IMR-90 (cell line): ENCODE measurements at regions not wholly inside any gene's neighbourhood (a gene's known extent, or its start where the extent isn't known, plus 50 kb on each side); places are given as distances from the start of the nearest gene placed in this dataset.

Experiments
- ATAC-seq: fragments of 200-7000 bp; cut with Tn5 transposase; 2 replicates; pipeline ENCODE4 v1.9.1; 2020; ENCODE audit warnings: low read depth, mild to moderate bottlenecking, moderate library complexity
- BruUV-seq: library from RNA; stranded (reverse); fragments of 400-500 nt; replicated peaks from 2 replicates; lab custom pipeline; 2021; lab: Mats Ljungman, UMichigan
- CTCF ChIA-PET: fragments of 300-600 bp; formaldehyde crosslinking; extraction: SDS; loops from one replicate; lab custom pipeline; 2021; ENCODE audit warnings: antibody characterized with exemption; lab: Yijun Ruan, JAX
- POLR2A ChIA-PET: fragments of 300-600 bp; sonication (Branson Sonifier 250); formaldehyde crosslinking; loops from one replicate; lab custom pipeline; 2022; ENCODE audit warnings: antibody characterized with exemption; ENCODE audit not compliant: unreplicated experiment; lab: Charles Lee
- DNase-seq: peaks from one replicate; pipeline ENCODE4 v3.0.0; 2013
- H2AFZ ChIP-seq: replicated peaks from 2 replicates; pipeline ENCODE3; 2013; ENCODE audit warnings: low read length, mild to moderate bottlenecking; ENCODE audit not compliant: poor library complexity
- H2AK5ac ChIP-seq: 2 replicates; pipeline ENCODE4 v1.6.1; 2013; ENCODE audit warnings: low read depth, low read length, inconsistent platforms
- H2AK9ac ChIP-seq: replicated peaks from 2 replicates; pipeline ENCODE3; 2013; ENCODE audit warnings: mild to moderate bottlenecking, low read depth, low read length, moderate library complexity; ENCODE audit not compliant: poor library complexity
- H2BK120ac ChIP-seq: 2 replicates; pipeline ENCODE4 v1.6.1; 2013; ENCODE audit warnings: low read depth, low read length, inconsistent platforms
- H2BK15ac ChIP-seq: 3 replicates; pipeline ENCODE4 v1.6.1; 2013; ENCODE audit warnings: low read depth, low read length, inconsistent platforms
- H2BK20ac ChIP-seq: 2 replicates; pipeline ENCODE4 v1.6.1; 2013; ENCODE audit warnings: low read depth, mild to moderate bottlenecking, inconsistent platforms, low read length, moderate library complexity
- H2BK5ac ChIP-seq: 2 replicates; pipeline ENCODE4 v1.6.1; 2013; ENCODE audit warnings: mild to moderate bottlenecking, low read depth, low read length, inconsistent platforms; ENCODE audit not compliant: poor library complexity, severe bottlenecking
- H3K14ac ChIP-seq: replicated peaks from 2 replicates; pipeline ENCODE4 v1.6.1; 2013; ENCODE audit warnings: low read depth, low read length, inconsistent platforms
- H3K18ac ChIP-seq: 2 replicates; pipeline ENCODE4 v1.6.1; 2013; ENCODE audit warnings: low read depth, low read length, control low read depth
- H3K23ac ChIP-seq: 2 replicates; pipeline ENCODE4 v1.6.1; 2013; ENCODE audit warnings: low read depth, low read length, inconsistent platforms
- H3K27ac ChIP-seq: 2 replicates; pipeline ENCODE4 v1.5.1; 2013; ENCODE audit warnings: mild to moderate bottlenecking, control low read depth, low read length; ENCODE audit not compliant: insufficient read depth
- H3K27me3 ChIP-seq: 2 replicates; pipeline ENCODE4 v1.6.1; 2013; ENCODE audit warnings: low read length; ENCODE audit not compliant: control insufficient read depth, insufficient read depth
- H3K36me3 ChIP-seq: 2 replicates; pipeline ENCODE4 v1.6.1; 2013; ENCODE audit warnings: low read length, mixed read lengths; ENCODE audit not compliant: control insufficient read depth, insufficient read depth
- H3K4ac ChIP-seq: 2 replicates; pipeline ENCODE4 v1.6.1; 2013; ENCODE audit warnings: low read depth, low read length, inconsistent platforms
- H3K4me1 ChIP-seq: 2 replicates; pipeline ENCODE4 v1.6.1; 2013; ENCODE audit warnings: low read length, mixed read lengths; ENCODE audit not compliant: control insufficient read depth, insufficient read depth
- H3K4me2 ChIP-seq: 2 replicates; pipeline ENCODE4 v1.6.1; 2013; ENCODE audit warnings: low read depth, mild to moderate bottlenecking, control low read depth, low read length, moderate library complexity
- H3K4me3 ChIP-seq: 2 replicates; pipeline ENCODE4 v1.5.1; 2013; ENCODE audit warnings: low read depth, mild to moderate bottlenecking, control low read depth, low read length, moderate library complexity; ENCODE audit not compliant: insufficient read depth
- H3K56ac ChIP-seq: 2 replicates; pipeline ENCODE4 v1.6.1; 2013; ENCODE audit warnings: low read length, inconsistent platforms; ENCODE audit not compliant: insufficient read depth; ENCODE audit errors: extremely low read depth
- H3K79me1 ChIP-seq, 2 experiments: 2 replicates each; pipeline ENCODE4 v1.6.1; 2013; ENCODE audit warnings: low read length in 2 of 2, inconsistent platforms in 1 of 2, low read depth in 1 of 2
- H3K9ac ChIP-seq: 2 replicates; pipeline ENCODE4 v1.6.1; 2013; ENCODE audit warnings: low read depth, low read length, control low read depth
- H3K9me1 ChIP-seq: 2 replicates; pipeline ENCODE4 v1.6.1; 2013; ENCODE audit warnings: low read length, inconsistent platforms; ENCODE audit not compliant: insufficient read depth
- H3K9me3 ChIP-seq: 2 replicates; pipeline ENCODE4 v1.6.1; 2013; ENCODE audit warnings: low read length; ENCODE audit not compliant: control insufficient read depth, insufficient read depth
- H4K20me1 ChIP-seq: 2 replicates; pipeline ENCODE4 v1.6.1; 2013; ENCODE audit warnings: low read length, inconsistent platforms; ENCODE audit not compliant: insufficient read depth
- H4K5ac ChIP-seq: 2 replicates; pipeline ENCODE4 v1.6.1; 2013; ENCODE audit warnings: mild to moderate bottlenecking, low read depth, low read length, control low read depth
- H4K8ac ChIP-seq, 2 experiments: 2 replicates each; pipeline ENCODE4 v1.6.1; 2013; ENCODE audit warnings: low read depth in 2 of 2, low read length in 2 of 2, control low read depth in 1 of 2, inconsistent platforms in 1 of 2
- H4K91ac ChIP-seq: 2 replicates; pipeline ENCODE4 v1.6.1; 2013; ENCODE audit warnings: low read depth, low read length, inconsistent platforms; ENCODE audit not compliant: insufficient read depth
- BHLHE40 ChIP-seq: fragments of 150-350 bp; IDR thresholded peaks from 2 replicates; pipeline ENCODE4 v1.6.1; 2016; ENCODE audit warnings: mild to moderate bottlenecking, low read depth, low read length
- CEBPB ChIP-seq: IDR thresholded peaks from 2 replicates; pipeline ENCODE4 v1.6.1; 2012; ENCODE audit warnings: low read depth, low read length, improper control_type of control experiment
- ELK1 ChIP-seq: fragments of 150-350 bp; IDR thresholded peaks from 2 replicates; pipeline ENCODE4 v1.6.1; 2016; ENCODE audit warnings: low read depth, mild to moderate bottlenecking, low read length, moderate library complexity, borderline replicate concordance
- FOS ChIP-seq: fragments of 150-350 bp; IDR thresholded peaks from 2 replicates; pipeline ENCODE4 v1.6.1; 2016; ENCODE audit warnings: low read depth, low read length
- MAFK ChIP-seq: IDR thresholded peaks from 2 replicates; pipeline ENCODE4 v1.6.1; 2012; ENCODE audit warnings: low read depth, low read length, improper control_type of control experiment
- MAZ ChIP-seq: IDR thresholded peaks from 2 replicates; pipeline ENCODE4 v1.6.1; 2012; ENCODE audit warnings: low read depth, mild to moderate bottlenecking, low read length, improper control_type of control experiment, moderate library complexity, borderline replicate concordance
- MXI1 ChIP-seq: IDR thresholded peaks from 2 replicates; pipeline ENCODE4 v1.6.1; 2012; ENCODE audit warnings: low read depth, mild to moderate bottlenecking, low read length, moderate library complexity, borderline replicate concordance
- NFE2L2 ChIP-seq: fragments of 150-350 bp; IDR thresholded peaks from 2 replicates; pipeline ENCODE4 v1.6.1; 2016; ENCODE audit warnings: low read depth, mild to moderate bottlenecking, low read length
- POLR2A ChIP-seq: IDR thresholded peaks from 2 replicates; pipeline ENCODE4 v1.6.1; 2012; ENCODE audit warnings: mild to moderate bottlenecking, low read depth, low read length
- RAD21 ChIP-seq: IDR thresholded peaks from 2 replicates; pipeline ENCODE4 v1.6.1; 2012; ENCODE audit warnings: low read length, improper control_type of control experiment
- RCOR1 ChIP-seq: IDR thresholded peaks from 2 replicates; pipeline ENCODE4 v1.6.1; 2012; ENCODE audit warnings: mild to moderate bottlenecking, low read length, improper control_type of control experiment; ENCODE audit not compliant: insufficient replicate concordance
- RFX5 ChIP-seq: IDR thresholded peaks from 2 replicates; pipeline ENCODE4 v1.8.0; 2012; ENCODE audit warnings: low read depth, mild to moderate bottlenecking, low read length, moderate library complexity
- USF2 ChIP-seq: fragments of 150-350 bp; IDR thresholded peaks from 2 replicates; pipeline ENCODE4 v1.6.1; 2017; ENCODE audit warnings: mild to moderate bottlenecking, antibody characterized with exemption, low read length, low read depth
- WGBS, 2 experiments: methylation state at CpG; one replicate each; pipeline versions ENCODE4 v1.1.5 to v1.1.7; 2013; ENCODE audit warnings: missing lambda C conversion rate in 2 of 2; ENCODE audit not compliant: insufficient read length in 1 of 2; ENCODE audit errors: extremely low coverage in 2 of 2; 5-methylcytosine and 5-hydroxymethylcytosine counted together
- dilution Hi-C: fragments of 300-500 bp; cut with HindIII; formaldehyde crosslinking; loops from one replicate; pipeline ENCODE4 v1.14.3; 2018; ENCODE audit warnings: low sequenced_read_pairs; ENCODE audit not compliant: unreplicated experiment
- in situ Hi-C: fragments of 300-500 bp; cut with MboI; formaldehyde crosslinking; loops from 3 replicates; pipeline ENCODE4 v1.14.3; 2019; ENCODE audit warnings: low sequenced_read_pairs, inconsistent platforms, mixed read lengths
- intact Hi-C: fragments of 100-400 bp; cut with micrococcal nuclease; formaldehyde crosslinking; loops from 2 replicates; pipeline ENCODE4 v1.10.0; 2022
- TF ChIP-seq, protein P1 (sequence below): conservative IDR thresholded peaks from 2 replicates; pipeline ENCODE4 v1.5.1; 2012; ENCODE audit warnings: mild to moderate bottlenecking, low read depth, low read length, improper control_type of control experiment

DNA sequence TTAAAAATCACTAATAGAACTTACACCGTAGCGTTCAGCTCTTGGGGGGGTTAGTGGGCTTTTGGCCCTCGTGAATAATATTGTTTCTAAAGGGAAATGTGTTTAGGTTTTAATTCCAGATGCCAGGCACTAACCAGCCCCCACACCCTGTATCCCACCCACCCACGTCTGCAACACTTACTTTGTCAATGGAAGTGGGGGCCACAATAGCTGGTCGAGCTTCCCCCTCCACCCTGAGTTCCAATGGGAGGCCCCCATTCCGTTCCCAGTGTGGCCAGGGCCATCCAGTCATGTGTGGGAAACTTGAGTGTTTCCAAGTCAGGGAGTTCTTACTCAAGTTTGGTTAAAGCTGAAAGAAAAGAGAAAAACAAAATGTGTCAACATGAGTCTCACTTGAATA is 271.4 kb downstream of the ENC1 start:
- peaks cover 12% of the 10 kb centered on the region for H3K27me3 ChIP-seq

More for the DNA sequence above, 271.4 kb downstream of the ENC1 start:
- Histone ChIP-seq H3K18ac (no peak overlapping the region), H4K91ac (no peak overlapping the region), H3K36me3 (no peaks in the 10 kb centered on the region), H3K9me3 (peaks cover 5% of the 10 kb centered on the region; the same call in 1 of the 2 replicates), H3K4me3 (no peak overlapping the region), H2AK9ac (no peak overlapping the region), H2AK5ac (no peak overlapping the region), H3K79me1 (no peaks in the 10 kb centered on the region), H3K14ac (no peak overlapping the region), H2BK20ac (no peak overlapping the region), H3K27ac (no peak overlapping the region), H3K4me2 (no peak overlapping the region), H2AFZ (no peak overlapping the region), H4K20me1 (no peaks in the 10 kb centered on the region), H3K56ac (no peak overlapping the region), H4K8ac (no peak overlapping the region), H3K4me1 (no peaks in the 10 kb centered on the region), H4K5ac (no peak overlapping the region), H2BK5ac (no peak overlapping the region), H3K4ac (no peak overlapping the region), H3K9me1 (no peaks in the 10 kb centered on the region), H3K23ac (no peak overlapping the region), H3K9ac (no peak overlapping the region), H2BK120ac (no peak overlapping the region), H2BK15ac (no peak overlapping the region)
- TF ChIP-seq CEBPB (no peak), MAFK (no peak), MXI1 (no peak), ELK1 (no peak), RFX5 (no peak), BHLHE40 (no peak), USF2 (no peak), FOS (no peak), POLR2A (no peak), NFE2L2 (no peak), MAZ (no peak), RAD21 (no peak), RCOR1 (no peak)
- TF ChIP-seq, protein P1, sequence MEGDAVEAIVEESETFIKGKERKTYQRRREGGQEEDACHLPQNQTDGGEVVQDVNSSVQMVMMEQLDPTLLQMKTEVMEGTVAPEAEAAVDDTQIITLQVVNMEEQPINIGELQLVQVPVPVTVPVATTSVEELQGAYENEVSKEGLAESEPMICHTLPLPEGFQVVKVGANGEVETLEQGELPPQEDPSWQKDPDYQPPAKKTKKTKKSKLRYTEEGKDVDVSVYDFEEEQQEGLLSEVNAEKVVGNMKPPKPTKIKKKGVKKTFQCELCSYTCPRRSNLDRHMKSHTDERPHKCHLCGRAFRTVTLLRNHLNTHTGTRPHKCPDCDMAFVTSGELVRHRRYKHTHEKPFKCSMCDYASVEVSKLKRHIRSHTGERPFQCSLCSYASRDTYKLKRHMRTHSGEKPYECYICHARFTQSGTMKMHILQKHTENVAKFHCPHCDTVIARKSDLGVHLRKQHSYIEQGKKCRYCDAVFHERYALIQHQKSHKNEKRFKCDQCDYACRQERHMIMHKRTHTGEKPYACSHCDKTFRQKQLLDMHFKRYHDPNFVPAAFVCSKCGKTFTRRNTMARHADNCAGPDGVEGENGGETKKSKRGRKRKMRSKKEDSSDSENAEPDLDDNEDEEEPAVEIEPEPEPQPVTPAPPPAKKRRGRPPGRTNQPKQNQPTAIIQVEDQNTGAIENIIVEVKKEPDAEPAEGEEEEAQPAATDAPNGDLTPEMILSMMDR, result no peak
- no CpG with 5 or more reads among the region's 6 CpGs for WGBS, 2 experiments
- intact Hi-C loops (no loop called here), dilution Hi-C loops (no loop called here), in situ Hi-C loops (no loop called here)
- no TSS peak for BruUV-seq
- DNase-seq (no peak), ATAC-seq (no peak)
- CTCF ChIA-PET, result no interaction called here
- POLR2A ChIA-PET, result no interaction called here
